Mesodermal cell (in vitro differentiated cells): ENCODE measurements at regions not wholly inside any gene's neighbourhood (a gene's known extent, or its start where the extent isn't known, plus 50 kb on each side); places are given as distances from the start of the nearest gene placed in this dataset.
A peak's percentile ranks its signal among the peaks of the same experiment; 100 is the strongest.
"Not testable (repeated sequence)": the region's sequence is repeated elsewhere in the genome, so short reads cannot be mapped to it uniquely, and the experiment has no call there.

Source experiments
- H3K27ac ChIP-seq: 2 replicates; pipeline ENCODE4 v1.7.0; 2013; ENCODE audit warnings: mild to moderate bottlenecking, low read depth, low read length, moderate library complexity; ENCODE audit not compliant: severe bottlenecking
- H3K36me3 ChIP-seq: 2 replicates; pipeline ENCODE4 v1.7.1; 2013; ENCODE audit warnings: mild to moderate bottlenecking, low read length, moderate library complexity; ENCODE audit not compliant: control insufficient read depth, insufficient read depth
- H3K4me1 ChIP-seq: one replicate; pipeline ENCODE4 v1.7.1; 2013; ENCODE audit warnings: mild to moderate bottlenecking, low read length; ENCODE audit not compliant: insufficient read depth, control insufficient read depth, poor library complexity, severe bottlenecking
- H3K4me3 ChIP-seq: 2 replicates; pipeline ENCODE4 v1.7.0; 2013; ENCODE audit warnings: low read length, control low read depth, mild to moderate bottlenecking; ENCODE audit not compliant: insufficient read depth, poor library complexity, severe bottlenecking; ENCODE audit errors: extremely low read depth
- H3K9me3 ChIP-seq: 2 replicates; pipeline ENCODE4 v1.7.1; 2013; ENCODE audit warnings: mild to moderate bottlenecking, low read length, moderate library complexity; ENCODE audit not compliant: control insufficient read depth
- WGBS, 2 experiments: methylation state at CpG; one replicate each; pipeline ENCODE4 v1.1.5; 2013; ENCODE audit warnings: missing lambda C conversion rate in 2 of 2; ENCODE audit not compliant: insufficient coverage in 2 of 2; 5-methylcytosine and 5-hydroxymethylcytosine counted together

- not testable (repeated sequence) for H3K36me3 ChIP-seq, H3K9me3 ChIP-seq, H3K4me3 ChIP-seq, H3K27ac ChIP-seq, H3K4me1 ChIP-seq
- WGBS, 2 experiments, result no CpG with 5 or more reads among the region's 4 CpGs
These were observed 59.2 kb downstream of the CXorf49B start for GRCh38 chrX:71822314-71822713.

- WGBS, 2 experiments, result 80 to 89% methylated on average over 3 of the region's 12 CpGs
- no peak overlapping the region for H3K4me3 ChIP-seq
- no peak overlapping the region for H3K27ac ChIP-seq
- no peaks in the 10 kb centered on the region for H3K4me1 ChIP-seq
- no peaks in the 10 kb centered on the region for H3K36me3 ChIP-seq
- H3K9me3 ChIP-seq, result no peaks in the 10 kb centered on the region
These were observed 60.4 kb downstream of the CXorf49B start for GRCh38 chrX:71823391-71824057.

- Histone ChIP-seq H3K27ac (no peak overlapping the region), H3K9me3 (no peaks in the 10 kb centered on the region), H3K4me3 (no peak overlapping the region), H3K4me1 (no peaks in the 10 kb centered on the region), H3K36me3 (no peaks in the 10 kb centered on the region)
- WGBS, 2 experiments, result 80 to 85% methylated on average over 2 of the region's 6 CpGs
These were observed 64.9 kb downstream of the CXorf49B start for GRCh38 chrX:71828086-71828485.

GRCh38 chrX:71838092-71838491, 72.6 kb upstream of the NHSL2 start:
- not testable (repeated sequence) for H3K4me3 ChIP-seq, H3K9me3 ChIP-seq, H3K4me1 ChIP-seq, H3K36me3 ChIP-seq, H3K27ac ChIP-seq
- WGBS, 2 experiments, result 73 to 100% methylated on average over 1 to 4 of the region's 4 CpGs

GRCh38 chrX:71846429-71846828, 64.2 kb upstream of the NHSL2 start:
- H3K4me1 ChIP-seq, result no peaks in the 10 kb centered on the region

GRCh38 chrX:71852182-71852581, 58.5 kb upstream of the NHSL2 start:
- WGBS, 2 experiments, result 100% methylated on average over 1 of the region's 9 CpGs; no CpG with 5 or more reads in 1 of the 2 experiments
- Histone ChIP-seq H3K27ac (no peak overlapping the region), H3K36me3 (no peaks in the 10 kb centered on the region), H3K9me3 (no peaks in the 10 kb centered on the region), H3K4me1 (no peaks in the 10 kb centered on the region), H3K4me3 (no peak overlapping the region)

More at GRCh38 chrX:71846429-71846828, 64.2 kb upstream of the NHSL2 start:
- Histone ChIP-seq H3K36me3 (no peaks in the 10 kb centered on the region), H3K9me3 (no peaks in the 10 kb centered on the region), H3K27ac (peak overlapping the region; percentile 45), H3K4me3 (no peak overlapping the region)
- no CpG with 5 or more reads among the region's 1 CpG for WGBS, 2 experiments

- no CpG with 5 or more reads among the region's 3 CpGs for WGBS, 2 experiments
- H3K4me3 ChIP-seq, result no peak overlapping the region
- H3K9me3 ChIP-seq, result no peaks in the 10 kb centered on the region
- no peaks in the 10 kb centered on the region for H3K36me3 ChIP-seq
- H3K27ac ChIP-seq, result no peak overlapping the region
- no peaks in the 10 kb centered on the region for H3K4me1 ChIP-seq
These were observed 51.0 kb upstream of the NHSL2 start for GRCh38 chrX:71859637-71860036.
